Smooth muscle cell (in vitro differentiated cells): ENCODE measurements at regions not wholly inside any gene's neighbourhood (a gene's known extent, or its start where the extent isn't known, plus 50 kb on each side); places are given as distances from the start of the nearest gene placed in this dataset.

Source experiments
- DNase-seq: peaks from one replicate; lab custom pipeline; 2025; ENCODE audit not compliant: unreplicated experiment; lab: John Stamatoyannopoulos, UW
- H2AFZ ChIP-seq: fragments of 200-600 bp; sonication (generic); 2 replicates; pipeline ENCODE4 v1.6.0; 2016; ENCODE audit warnings: antibody characterized with exemption, low read depth, mild to moderate bottlenecking
- H3F3A ChIP-seq: fragments of 200-600 bp; sonication (generic); 2 replicates; pipeline ENCODE4 v1.6.0; 2017; ENCODE audit warnings: antibody characterized with exemption, low read depth
- H3K27ac ChIP-seq: fragments of 200-600 bp; sonication (generic); 2 replicates; pipeline ENCODE4 v1.5.1; 2016; ENCODE audit warnings: low read depth, mild to moderate bottlenecking
- H3K27me3 ChIP-seq: fragments of 200-600 bp; sonication (generic); 2 replicates; pipeline ENCODE4 v1.6.1; 2016; ENCODE audit warnings: low read depth, mild to moderate bottlenecking
- H3K36me3 ChIP-seq: fragments of 200-600 bp; sonication (generic); 2 replicates; pipeline ENCODE4 v1.5.1; 2016; ENCODE audit warnings: low read depth
- H3K4me1 ChIP-seq: fragments of 200-600 bp; sonication (generic); 2 replicates; pipeline ENCODE4 v1.5.1; 2016; ENCODE audit warnings: low read depth
- H3K4me2 ChIP-seq: fragments of 200-600 bp; sonication (generic); 2 replicates; pipeline ENCODE4 v1.6.0; 2016; ENCODE audit warnings: mild to moderate bottlenecking
- H3K4me3 ChIP-seq: fragments of 200-600 bp; sonication (generic); 2 replicates; pipeline ENCODE4 v1.5.1; 2016; ENCODE audit warnings: mild to moderate bottlenecking
- H3K79me2 ChIP-seq: fragments of 200-600 bp; sonication (generic); 2 replicates; pipeline ENCODE4 v1.6.0; 2016; ENCODE audit warnings: low read depth, mild to moderate bottlenecking
- H3K9ac ChIP-seq: fragments of 200-600 bp; sonication (generic); 2 replicates; pipeline ENCODE4 v1.6.0; 2016; ENCODE audit warnings: low read depth
- H3K9me3 ChIP-seq: fragments of 200-600 bp; sonication (generic); replicated peaks from 2 replicates; pipeline ENCODE4 v1.5.1; 2016; ENCODE audit warnings: low read depth
- H4K20me1 ChIP-seq: fragments of 200-600 bp; sonication (generic); 2 replicates; pipeline ENCODE4 v1.6.0; 2016; ENCODE audit warnings: low read depth
- WGBS: methylation state at CpG from one replicate; pipeline ENCODE4 v1.1.7; 2016; ENCODE audit warnings: low lambda C conversion rate; 5-methylcytosine and 5-hydroxymethylcytosine counted together
- TF ChIP-seq, protein P1 (sequence below): fragments of 200-600 bp; sonication (generic); IDR thresholded peaks from 2 replicates; pipeline ENCODE4 v1.5.1; 2017; ENCODE audit warnings: borderline replicate concordance, mild to moderate bottlenecking, antibody characterized with exemption; ENCODE audit not compliant: insufficient read depth, poor library complexity, severe bottlenecking

GRCh38 chr2:64803776-64804175 is 150.1 kb upstream of the SERTAD2 start:
- 74% methylated on average over 2 of the region's 2 CpGs for WGBS
- TF ChIP-seq, protein P1, sequence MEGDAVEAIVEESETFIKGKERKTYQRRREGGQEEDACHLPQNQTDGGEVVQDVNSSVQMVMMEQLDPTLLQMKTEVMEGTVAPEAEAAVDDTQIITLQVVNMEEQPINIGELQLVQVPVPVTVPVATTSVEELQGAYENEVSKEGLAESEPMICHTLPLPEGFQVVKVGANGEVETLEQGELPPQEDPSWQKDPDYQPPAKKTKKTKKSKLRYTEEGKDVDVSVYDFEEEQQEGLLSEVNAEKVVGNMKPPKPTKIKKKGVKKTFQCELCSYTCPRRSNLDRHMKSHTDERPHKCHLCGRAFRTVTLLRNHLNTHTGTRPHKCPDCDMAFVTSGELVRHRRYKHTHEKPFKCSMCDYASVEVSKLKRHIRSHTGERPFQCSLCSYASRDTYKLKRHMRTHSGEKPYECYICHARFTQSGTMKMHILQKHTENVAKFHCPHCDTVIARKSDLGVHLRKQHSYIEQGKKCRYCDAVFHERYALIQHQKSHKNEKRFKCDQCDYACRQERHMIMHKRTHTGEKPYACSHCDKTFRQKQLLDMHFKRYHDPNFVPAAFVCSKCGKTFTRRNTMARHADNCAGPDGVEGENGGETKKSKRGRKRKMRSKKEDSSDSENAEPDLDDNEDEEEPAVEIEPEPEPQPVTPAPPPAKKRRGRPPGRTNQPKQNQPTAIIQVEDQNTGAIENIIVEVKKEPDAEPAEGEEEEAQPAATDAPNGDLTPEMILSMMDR: no peak
- no peaks in the 10 kb centered on the region for H3K27me3 ChIP-seq
- H3K9me3 ChIP-seq: no peaks in the 10 kb centered on the region
- H3K27ac ChIP-seq: no peak overlapping the region
- DNase-seq: no peak
- no peak overlapping the region for H3K9ac ChIP-seq
- no peaks in the 10 kb centered on the region for H3K79me2 ChIP-seq
- peak overlapping the region; percentile 28 for H2AFZ ChIP-seq
- no peak overlapping the region for H3K4me2 ChIP-seq
- H4K20me1 ChIP-seq: no peaks in the 10 kb centered on the region
- H3K4me3 ChIP-seq: no peak overlapping the region
- no peaks in the 10 kb centered on the region for H3K36me3 ChIP-seq
- H3F3A ChIP-seq: peaks cover 12% of the 10 kb centered on the region
- H3K4me1 ChIP-seq: peaks cover 5% of the 10 kb centered on the region

- Histone ChIP-seq H3F3A (peaks cover 12% of the 10 kb centered on the region), H3K27me3 (no peaks in the 10 kb centered on the region), H3K27ac (peak overlapping the region; percentile 97), H2AFZ (no peak overlapping the region), H4K20me1 (no peaks in the 10 kb centered on the region), H3K9me3 (no peaks in the 10 kb centered on the region), H3K4me1 (peaks cover 5% of the 10 kb centered on the region), H3K4me2 (no peak overlapping the region), H3K36me3 (no peaks in the 10 kb centered on the region), H3K79me2 (no peaks in the 10 kb centered on the region), H3K4me3 (no peak overlapping the region), H3K9ac (no peak overlapping the region)
- TF ChIP-seq, protein P1: no peak
- no peak for DNase-seq
- WGBS: 30% methylated on average over 3 of the region's 3 CpGs
Observed at GRCh38 chr2:64804651-64805050, 150.9 kb upstream of the SERTAD2 start.

DNA sequence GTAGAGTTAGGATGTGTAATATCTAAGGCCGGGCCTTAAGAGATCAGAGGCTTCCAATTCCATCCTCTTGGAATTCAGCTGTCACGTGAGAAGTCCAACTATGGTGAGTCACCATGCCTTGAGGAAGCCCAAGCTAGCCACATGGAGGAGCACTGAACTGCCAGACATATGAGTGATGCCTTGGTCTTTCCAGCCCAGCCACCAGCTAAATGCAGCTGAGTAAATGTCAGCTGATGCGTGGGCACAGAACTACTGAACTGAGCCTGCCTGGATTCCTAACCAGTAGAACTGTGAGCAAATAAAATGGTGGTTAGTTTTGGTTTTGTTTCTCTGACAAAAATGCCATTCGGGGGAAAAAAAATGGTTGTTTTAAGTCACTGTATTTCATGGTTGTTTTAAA is 153.7 kb upstream of the SERTAD2 start:
- peak overlapping the region; percentile 97 for H3K27ac ChIP-seq
- TF ChIP-seq, protein P1: no peak
- no peaks in the 10 kb centered on the region for H3K79me2 ChIP-seq
- no peaks in the 10 kb centered on the region for H3K27me3 ChIP-seq
- WGBS: 30% methylated on average over 4 of the region's 4 CpGs
- no peaks in the 10 kb centered on the region for H4K20me1 ChIP-seq
- peaks cover 5% of the 10 kb centered on the region for H3K4me1 ChIP-seq
- H3K36me3 ChIP-seq: no peaks in the 10 kb centered on the region
- DNase-seq: no peak
- no peak overlapping the region for H3K4me3 ChIP-seq
- no peaks in the 10 kb centered on the region for H3K9me3 ChIP-seq
- H3K4me2 ChIP-seq: peak overlapping the region; percentile 56
- H2AFZ ChIP-seq: peak overlapping the region; percentile 23
- peak overlapping the region; percentile 77 for H3K9ac ChIP-seq
- peaks cover 12% of the 10 kb centered on the region for H3F3A ChIP-seq

GRCh38 chr2:64808092-64808491 is 154.4 kb upstream of the SERTAD2 start:
- Histone ChIP-seq H3K79me2 (no peaks in the 10 kb centered on the region), H3K4me3 (no peak overlapping the region), H3K27ac (peak overlapping the region; percentile 97), H3K9me3 (no peaks in the 10 kb centered on the region), H4K20me1 (no peaks in the 10 kb centered on the region), H3K4me1 (peaks cover 7% of the 10 kb centered on the region), H3K4me2 (peak overlapping the region; percentile 56), H2AFZ (peak overlapping the region; percentile 23), H3K27me3 (no peaks in the 10 kb centered on the region), H3F3A (peaks cover 12% of the 10 kb centered on the region), H3K36me3 (no peaks in the 10 kb centered on the region), H3K9ac (peak overlapping the region; percentile 77)
- 98% methylated on average over 2 of the region's 2 CpGs for WGBS
- DNase-seq: no peak
- TF ChIP-seq, protein P1: no peak
